ENCODE measurements at regions not wholly inside any gene's neighbourhood (a gene's known extent, or its start where the extent isn't known, plus 50 kb on each side); places are given as distances from the start of the nearest gene placed in this dataset.

DNA sequence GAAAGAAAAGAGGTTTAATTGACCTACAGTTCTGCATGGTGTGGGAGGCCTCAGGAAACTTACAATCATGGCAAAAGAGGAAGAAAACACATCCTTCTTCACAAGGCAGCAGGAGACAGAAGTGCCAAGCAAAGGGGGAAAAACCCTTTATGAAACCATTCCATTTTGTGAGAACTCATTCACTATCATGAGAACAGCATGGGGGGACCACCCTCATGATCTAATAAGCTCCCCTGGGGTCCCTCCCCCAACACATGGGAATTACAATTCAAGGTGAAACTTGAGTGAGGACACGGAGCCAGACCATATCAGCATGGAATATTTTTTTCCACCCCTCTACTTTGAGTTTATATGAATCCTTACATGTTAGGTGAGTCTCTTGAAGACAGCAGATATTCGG lies 173.7 kb downstream of the PHF2 start:
- TF ChIP-seq, protein P1, sequence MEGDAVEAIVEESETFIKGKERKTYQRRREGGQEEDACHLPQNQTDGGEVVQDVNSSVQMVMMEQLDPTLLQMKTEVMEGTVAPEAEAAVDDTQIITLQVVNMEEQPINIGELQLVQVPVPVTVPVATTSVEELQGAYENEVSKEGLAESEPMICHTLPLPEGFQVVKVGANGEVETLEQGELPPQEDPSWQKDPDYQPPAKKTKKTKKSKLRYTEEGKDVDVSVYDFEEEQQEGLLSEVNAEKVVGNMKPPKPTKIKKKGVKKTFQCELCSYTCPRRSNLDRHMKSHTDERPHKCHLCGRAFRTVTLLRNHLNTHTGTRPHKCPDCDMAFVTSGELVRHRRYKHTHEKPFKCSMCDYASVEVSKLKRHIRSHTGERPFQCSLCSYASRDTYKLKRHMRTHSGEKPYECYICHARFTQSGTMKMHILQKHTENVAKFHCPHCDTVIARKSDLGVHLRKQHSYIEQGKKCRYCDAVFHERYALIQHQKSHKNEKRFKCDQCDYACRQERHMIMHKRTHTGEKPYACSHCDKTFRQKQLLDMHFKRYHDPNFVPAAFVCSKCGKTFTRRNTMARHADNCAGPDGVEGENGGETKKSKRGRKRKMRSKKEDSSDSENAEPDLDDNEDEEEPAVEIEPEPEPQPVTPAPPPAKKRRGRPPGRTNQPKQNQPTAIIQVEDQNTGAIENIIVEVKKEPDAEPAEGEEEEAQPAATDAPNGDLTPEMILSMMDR (IDR thresholded peaks at IDR 0.05), result no peak
- TF ChIP-seq POLR2A (IDR thresholded peaks at IDR 0.05), result no peak
- TF ChIP-seq POLR2AphosphoS5 (IDR thresholded peaks at IDR 0.05), result no peak
- no peak for TF ChIP-seq EP300 (IDR thresholded peaks at IDR 0.05)

Measured in stomach (tissue), 4 donors.